Breast epithelium (tissue), 3 donors: ENCODE measurements at regions not wholly inside any gene's neighbourhood (a gene's known extent, or its start where the extent isn't known, plus 50 kb on each side); places are given as distances from the start of the nearest gene placed in this dataset.

Experiments
- POLR2A ChIP-seq: fragments of 450-650 bp; IDR thresholded peaks from one replicate; pipeline ENCODE4 v1.6.1; 2016; ENCODE audit warnings: antibody characterized with exemption, mild to moderate bottlenecking, moderate library complexity
- POLR2AphosphoS5 ChIP-seq, 3 donors: sonication (generic); formaldehyde crosslinking; IDR thresholded peaks; one replicate each; pipeline ENCODE4 v1.6.1; 2017; ENCODE audit warnings: antibody characterized with exemption in 3 of 3
- TF ChIP-seq, protein P1 (sequence below), 3 donors: fragments of 450-650 bp; IDR thresholded peaks; one replicate each; pipeline ENCODE4 v1.5.1; 2016 to 2017; ENCODE audit warnings: antibody characterized with exemption in 3 of 3, mild to moderate bottlenecking in 3 of 3, moderate library complexity in 3 of 3

DNA sequence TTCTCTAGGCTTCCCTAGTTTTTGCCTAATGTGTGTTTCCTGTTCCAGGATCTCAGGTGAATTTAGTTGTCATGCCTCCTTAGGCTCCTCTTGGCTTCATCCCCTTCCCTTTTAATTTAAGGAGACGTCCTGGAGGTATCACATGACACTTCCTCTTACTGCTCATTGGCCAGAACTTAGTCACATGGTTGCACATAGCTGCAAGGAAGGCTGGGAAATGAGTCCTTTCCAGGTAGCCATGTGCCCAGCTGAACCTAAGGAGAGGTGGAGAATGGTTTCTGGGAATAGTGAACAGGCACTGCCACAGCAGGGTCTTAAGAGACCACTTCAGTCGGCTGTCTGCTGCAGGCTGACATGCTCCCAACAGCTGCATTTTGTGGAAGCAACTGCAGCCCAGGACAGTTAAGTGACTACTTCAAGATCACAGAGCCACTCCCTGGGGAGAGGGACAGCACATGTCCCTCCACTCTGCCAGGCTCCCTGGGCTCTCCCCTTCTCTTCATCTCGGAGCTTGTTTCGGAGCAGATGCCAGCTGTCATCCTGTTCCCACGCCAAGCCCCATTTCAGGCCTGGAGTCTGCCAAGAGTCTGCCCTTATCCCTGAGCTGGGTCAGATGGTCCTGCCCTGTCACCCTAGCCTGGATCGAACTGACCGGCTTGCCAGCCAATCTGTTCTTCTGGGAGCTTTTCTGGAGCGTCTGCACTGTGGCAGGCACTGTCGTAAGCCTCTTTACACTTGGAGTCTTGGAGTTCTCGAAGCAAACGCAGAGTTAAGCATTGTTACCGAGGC lies 81.4 kb upstream of the FOXF1 start:
- TF ChIP-seq, protein P1, sequence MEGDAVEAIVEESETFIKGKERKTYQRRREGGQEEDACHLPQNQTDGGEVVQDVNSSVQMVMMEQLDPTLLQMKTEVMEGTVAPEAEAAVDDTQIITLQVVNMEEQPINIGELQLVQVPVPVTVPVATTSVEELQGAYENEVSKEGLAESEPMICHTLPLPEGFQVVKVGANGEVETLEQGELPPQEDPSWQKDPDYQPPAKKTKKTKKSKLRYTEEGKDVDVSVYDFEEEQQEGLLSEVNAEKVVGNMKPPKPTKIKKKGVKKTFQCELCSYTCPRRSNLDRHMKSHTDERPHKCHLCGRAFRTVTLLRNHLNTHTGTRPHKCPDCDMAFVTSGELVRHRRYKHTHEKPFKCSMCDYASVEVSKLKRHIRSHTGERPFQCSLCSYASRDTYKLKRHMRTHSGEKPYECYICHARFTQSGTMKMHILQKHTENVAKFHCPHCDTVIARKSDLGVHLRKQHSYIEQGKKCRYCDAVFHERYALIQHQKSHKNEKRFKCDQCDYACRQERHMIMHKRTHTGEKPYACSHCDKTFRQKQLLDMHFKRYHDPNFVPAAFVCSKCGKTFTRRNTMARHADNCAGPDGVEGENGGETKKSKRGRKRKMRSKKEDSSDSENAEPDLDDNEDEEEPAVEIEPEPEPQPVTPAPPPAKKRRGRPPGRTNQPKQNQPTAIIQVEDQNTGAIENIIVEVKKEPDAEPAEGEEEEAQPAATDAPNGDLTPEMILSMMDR (IDR thresholded peaks at IDR 0.05), result no peak
- no peak for TF ChIP-seq POLR2A
- no peak for TF ChIP-seq POLR2AphosphoS5 (IDR thresholded peaks at IDR 0.05)
